ENCODE measurements at regions not wholly inside any gene's neighbourhood (a gene's known extent, or its start where the extent isn't known, plus 50 kb on each side); places are given as distances from the start of the nearest gene placed in this dataset.

GRCh38 chr7:136509466-136509865 is 359.0 kb upstream of the CHRM2 start:
- H3K27me3 Mint-ChIP-seq = peaks cover 0 to 1% of the 10 kb centered on the region in 2 donors

GRCh38 chr7:136502162-136502561 is 366.3 kb upstream of the CHRM2 start:
- no peak overlapping the region for H3K4me3 Mint-ChIP-seq
- Histone ChIP-seq H3K36me3 (ENCODE audit: insufficient read depth, low read length) (no peaks in the 10 kb centered on the region), H3K9me3 (ENCODE audit: control insufficient read depth in 1 of 2, low read length in 2 of 2) (no peaks in the 10 kb centered on the region), H3K27ac (ENCODE audit: low read depth, low read length) (no peak overlapping the region), H3K27me3 (ENCODE audit: insufficient read depth, low read length) (no peaks in the 10 kb centered on the region), H3K4me1 (ENCODE audit: insufficient read depth, low read length) (no peaks in the 10 kb centered on the region), H3K4me3 (ENCODE audit: low read length in 2 of 2) (no peak overlapping the region)
- no peaks in the 10 kb centered on the region for H3K36me3 Mint-ChIP-seq
- intact Hi-C loops (cut with micrococcal nuclease) = no loop called here
- no peak for DNase-seq
- no peak overlapping the region for H3K27ac Mint-ChIP-seq
- POLR2A ChIA-PET (ENCODE audit: partially characterized antibody) = no interaction called here
- CTCF ChIA-PET (ENCODE audit: partially characterized antibody) = no interaction called here
- H3K27me3 Mint-ChIP-seq = no peaks in the 10 kb centered on the region
- H3K9me3 Mint-ChIP-seq = peaks cover 0 to 12% (median 3%) of the 10 kb centered on the region in 8 donors
- H3K4me1 Mint-ChIP-seq = no peaks in the 10 kb centered on the region

More at GRCh38 chr7:136509466-136509865, 359.0 kb upstream of the CHRM2 start:
- DNase-seq = no peak
- Mint-ChIP-seq H3K36me3 (no peaks in the 10 kb centered on the region), H3K9me3 (peaks cover 0 to 23% (median 8%) of the 10 kb centered on the region in 8 donors), H3K4me1 (no peaks in the 10 kb centered on the region), H3K4me3 (no peak overlapping the region), H3K27ac (no peak overlapping the region)
- POLR2A ChIA-PET (ENCODE audit: partially characterized antibody) = no interaction called here
- H3K9me3 ChIP-seq (ENCODE audit: control insufficient read depth in 1 of 2, low read length in 2 of 2) = no peaks in the 10 kb centered on the region
- intact Hi-C loops (cut with micrococcal nuclease) = no loop called here
- H3K36me3 ChIP-seq (ENCODE audit: insufficient read depth, low read length) = no peaks in the 10 kb centered on the region
- no peaks in the 10 kb centered on the region for H3K4me1 ChIP-seq (ENCODE audit: insufficient read depth, low read length)
- no peak overlapping the region for H3K27ac ChIP-seq (ENCODE audit: low read depth, low read length)
- no peaks in the 10 kb centered on the region for H3K27me3 ChIP-seq (ENCODE audit: insufficient read depth, low read length)
- CTCF ChIA-PET (ENCODE audit: partially characterized antibody) = no interaction called here
- H3K4me3 ChIP-seq (ENCODE audit: low read length in 2 of 2) = no peak overlapping the region

- no peaks in the 10 kb centered on the region for H3K36me3 Mint-ChIP-seq
- no peaks in the 10 kb centered on the region for H3K36me3 ChIP-seq (ENCODE audit: insufficient read depth, low read length)
- no peaks in the 10 kb centered on the region for H3K4me1 Mint-ChIP-seq
- no peak overlapping the region for H3K4me3 ChIP-seq (ENCODE audit: low read length in 2 of 2)
- no peak overlapping the region for H3K27ac ChIP-seq (ENCODE audit: low read depth, low read length)
- intact Hi-C loops (cut with micrococcal nuclease) = no loop called here
- H3K9me3 Mint-ChIP-seq = peaks cover 0 to 12% (median 3%) of the 10 kb centered on the region in 8 donors
- no peaks in the 10 kb centered on the region for H3K9me3 ChIP-seq (ENCODE audit: control insufficient read depth in 1 of 2, low read length in 2 of 2)
- H3K4me1 ChIP-seq (ENCODE audit: insufficient read depth, low read length) = no peaks in the 10 kb centered on the region
- H3K27ac Mint-ChIP-seq = no peak overlapping the region
- no peak overlapping the region for H3K4me3 Mint-ChIP-seq
- H3K27me3 Mint-ChIP-seq = no peaks in the 10 kb centered on the region
- no peak for DNase-seq
- CTCF ChIA-PET (ENCODE audit: partially characterized antibody) = no interaction called here
- H3K27me3 ChIP-seq (ENCODE audit: insufficient read depth, low read length) = no peaks in the 10 kb centered on the region
- POLR2A ChIA-PET (ENCODE audit: partially characterized antibody) = no interaction called here
Observed at GRCh38 chr7:136501151-136501550, 367.3 kb upstream of the CHRM2 start.

GRCh38 chr7:136496551-136496950 is 371.9 kb upstream of the CHRM2 start:
- Histone ChIP-seq H3K36me3 (ENCODE audit: insufficient read depth, low read length) (no peaks in the 10 kb centered on the region), H3K4me1 (ENCODE audit: insufficient read depth, low read length) (no peaks in the 10 kb centered on the region), H3K9me3 (ENCODE audit: control insufficient read depth in 1 of 2, low read length in 2 of 2) (no peaks in the 10 kb centered on the region), H3K4me3 (ENCODE audit: low read length in 2 of 2) (no peak overlapping the region), H3K27ac (ENCODE audit: low read depth, low read length) (no peak overlapping the region), H3K27me3 (ENCODE audit: insufficient read depth, low read length) (no peaks in the 10 kb centered on the region)
- H3K27ac Mint-ChIP-seq = peak overlapping the region in 1 of 7 donors; percentile 8
- no peak overlapping the region for H3K4me3 Mint-ChIP-seq
- no peaks in the 10 kb centered on the region for H3K27me3 Mint-ChIP-seq
- H3K9me3 Mint-ChIP-seq = peaks cover 0 to 14% (median 3%) of the 10 kb centered on the region in 8 donors
- ChIA-PET CTCF (ENCODE audit: partially characterized antibody) (no interaction called here), POLR2A (ENCODE audit: partially characterized antibody) (no interaction called here)
- no peaks in the 10 kb centered on the region for H3K4me1 Mint-ChIP-seq
- intact Hi-C loops (cut with micrococcal nuclease) = no loop called here
- DNase-seq = no peak
- no peaks in the 10 kb centered on the region for H3K36me3 Mint-ChIP-seq

DNA sequence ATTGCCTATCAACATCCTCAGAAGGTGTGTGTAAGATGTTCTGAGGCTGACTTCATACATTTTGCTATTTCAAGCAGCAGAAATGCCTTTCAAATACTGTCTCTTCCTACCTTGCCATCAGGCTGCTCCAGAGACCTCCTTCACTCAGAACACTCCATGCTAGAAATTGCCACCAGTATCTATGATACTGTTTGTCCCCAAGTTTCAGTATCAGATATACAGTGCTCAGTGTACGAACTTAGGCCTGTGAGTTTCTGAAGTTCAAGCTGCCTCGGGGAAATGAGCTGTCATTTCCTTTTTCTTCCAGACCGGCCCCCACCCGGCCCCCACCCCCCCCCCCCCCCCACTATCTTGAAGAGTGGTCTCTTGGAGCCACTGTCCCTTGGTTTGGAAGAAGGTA is 373.4 kb upstream of the CHRM2 start:
- intact Hi-C loops (cut with micrococcal nuclease) = no loop called here
- no peak for DNase-seq
- POLR2A ChIA-PET (ENCODE audit: partially characterized antibody) = no interaction called here
- no peaks in the 10 kb centered on the region for H3K36me3 Mint-ChIP-seq
- no peaks in the 10 kb centered on the region for H3K4me1 ChIP-seq (ENCODE audit: insufficient read depth, low read length)
- no peak overlapping the region for H3K4me3 ChIP-seq (ENCODE audit: low read length in 2 of 2)
- no peaks in the 10 kb centered on the region for H3K4me1 Mint-ChIP-seq
- no peaks in the 10 kb centered on the region for H3K27me3 ChIP-seq (ENCODE audit: insufficient read depth, low read length)
- H3K27me3 Mint-ChIP-seq = no peaks in the 10 kb centered on the region
- H3K4me3 Mint-ChIP-seq = no peak overlapping the region
- H3K27ac Mint-ChIP-seq = no peak overlapping the region
- H3K9me3 Mint-ChIP-seq = peaks cover 0 to 14% (median 4%) of the 10 kb centered on the region in 8 donors
- no peaks in the 10 kb centered on the region for H3K9me3 ChIP-seq (ENCODE audit: control insufficient read depth in 1 of 2, low read length in 2 of 2)
- no peaks in the 10 kb centered on the region for H3K36me3 ChIP-seq (ENCODE audit: insufficient read depth, low read length)
- CTCF ChIA-PET (ENCODE audit: partially characterized antibody) = no interaction called here
- H3K27ac ChIP-seq (ENCODE audit: low read depth, low read length) = no peak overlapping the region

DNA sequence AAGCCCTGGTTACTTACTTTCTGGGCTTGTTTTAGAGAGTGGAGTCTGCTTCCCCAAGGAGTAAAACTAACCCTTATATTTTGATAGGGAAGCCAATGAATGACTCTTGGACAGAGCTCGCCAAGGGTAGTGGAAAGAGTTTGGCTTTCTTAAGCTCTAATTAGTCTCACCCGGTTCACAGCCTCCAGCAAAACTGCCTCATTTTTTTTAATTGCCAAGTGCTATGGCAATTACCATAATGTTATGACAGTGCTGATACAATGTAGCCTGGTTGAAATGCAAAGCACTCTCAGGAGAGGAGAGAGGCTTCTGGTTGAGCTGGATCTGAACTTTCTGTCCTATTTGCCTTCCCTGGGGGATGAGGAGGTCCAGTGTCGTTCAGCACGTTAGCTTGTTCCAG is 376.1 kb upstream of the CHRM2 start:
- Mint-ChIP-seq H3K36me3 (no peaks in the 10 kb centered on the region), H3K9me3 (peaks cover 0 to 11% (median 4%) of the 10 kb centered on the region in 8 donors), H3K27me3 (no peaks in the 10 kb centered on the region), H3K4me3 (no peak overlapping the region), H3K4me1 (no peaks in the 10 kb centered on the region), H3K27ac (no peak overlapping the region)
- Histone ChIP-seq H3K4me3 (ENCODE audit: low read length in 2 of 2) (no peak overlapping the region), H3K9me3 (ENCODE audit: control insufficient read depth in 1 of 2, low read length in 2 of 2) (no peaks in the 10 kb centered on the region), H3K27ac (ENCODE audit: low read depth, low read length) (no peak overlapping the region), H3K27me3 (ENCODE audit: insufficient read depth, low read length) (no peaks in the 10 kb centered on the region), H3K36me3 (ENCODE audit: insufficient read depth, low read length) (no peaks in the 10 kb centered on the region), H3K4me1 (ENCODE audit: insufficient read depth, low read length) (no peaks in the 10 kb centered on the region)
- ChIA-PET POLR2A (ENCODE audit: partially characterized antibody) (no interaction called here), CTCF (ENCODE audit: partially characterized antibody) (no interaction called here)
- intact Hi-C loops (cut with micrococcal nuclease) = no loop called here
- DNase-seq = no peak

GRCh38 chr7:136489808-136490207 is 378.6 kb upstream of the CHRM2 start:
- H3K9me3 Mint-ChIP-seq = peaks cover 0 to 11% (median 4%) of the 10 kb centered on the region in 8 donors
- H3K27me3 ChIP-seq (ENCODE audit: insufficient read depth, low read length) = no peaks in the 10 kb centered on the region
- no peaks in the 10 kb centered on the region for H3K36me3 ChIP-seq (ENCODE audit: insufficient read depth, low read length)
- no peaks in the 10 kb centered on the region for H3K4me1 Mint-ChIP-seq
- H3K36me3 Mint-ChIP-seq = no peaks in the 10 kb centered on the region
- CTCF ChIA-PET (ENCODE audit: partially characterized antibody) = no interaction called here
- no peak overlapping the region for H3K27ac ChIP-seq (ENCODE audit: low read depth, low read length)
- DNase-seq = no peak
- H3K27me3 Mint-ChIP-seq = no peaks in the 10 kb centered on the region
- intact Hi-C loops (cut with micrococcal nuclease) = no loop called here
- H3K4me3 ChIP-seq (ENCODE audit: low read length in 2 of 2) = no peak overlapping the region
- no peak overlapping the region for H3K27ac Mint-ChIP-seq
- no peaks in the 10 kb centered on the region for H3K4me1 ChIP-seq (ENCODE audit: insufficient read depth, low read length)
- no peaks in the 10 kb centered on the region for H3K9me3 ChIP-seq (ENCODE audit: control insufficient read depth in 1 of 2, low read length in 2 of 2)
- POLR2A ChIA-PET (ENCODE audit: partially characterized antibody) = no interaction called here
- no peak overlapping the region for H3K4me3 Mint-ChIP-seq

- peaks cover 3 to 22% (median 7%) of the 10 kb centered on the region in 8 donors for H3K9me3 Mint-ChIP-seq
- no peak overlapping the region for H3K27ac ChIP-seq (ENCODE audit: low read depth, low read length)
- no peak overlapping the region for H3K4me3 ChIP-seq (ENCODE audit: low read length in 2 of 2)
- no peaks in the 10 kb centered on the region for H3K9me3 ChIP-seq (ENCODE audit: control insufficient read depth in 1 of 2, low read length in 2 of 2)
- DNase-seq = no peak
- no peaks in the 10 kb centered on the region for H3K27me3 Mint-ChIP-seq
- no peaks in the 10 kb centered on the region for H3K36me3 ChIP-seq (ENCODE audit: insufficient read depth, low read length)
- H3K27me3 ChIP-seq (ENCODE audit: insufficient read depth, low read length) = no peaks in the 10 kb centered on the region
- intact Hi-C loops (cut with micrococcal nuclease) = no loop called here
- POLR2A ChIA-PET (ENCODE audit: partially characterized antibody) = no interaction called here
- H3K4me3 Mint-ChIP-seq = no peak overlapping the region
- no peaks in the 10 kb centered on the region for H3K36me3 Mint-ChIP-seq
- H3K4me1 Mint-ChIP-seq = no peaks in the 10 kb centered on the region
- CTCF ChIA-PET (ENCODE audit: partially characterized antibody) = no interaction called here
- no peaks in the 10 kb centered on the region for H3K4me1 ChIP-seq (ENCODE audit: insufficient read depth, low read length)
- no peak overlapping the region for H3K27ac Mint-ChIP-seq
Observed at GRCh38 chr7:136480901-136481300, 387.6 kb upstream of the CHRM2 start.

Data from CD4-positive, alpha-beta memory T cell (primary cell).